GM21367 (cell line): ENCODE measurements at regions not wholly inside any gene's neighbourhood (a gene's known extent, or its start where the extent isn't known, plus 50 kb on each side); places are given as distances from the start of the nearest gene placed in this dataset.

ENCODE experiments used
- ATAC-seq: cut with Tn5 transposase; IDR thresholded peaks from one replicate; pipeline ENCODE4 v1.9.1; 2021; ENCODE audit not compliant: unreplicated experiment

GRCh38 chr13:77425705-77426104 is 98.8 kb upstream of the MYCBP2 start:
- no peak for ATAC-seq

GRCh38 chr13:77423296-77423695 is 96.4 kb upstream of the MYCBP2 start:
- ATAC-seq = no peak

GRCh38 chr13:77422724-77423123 is 95.8 kb upstream of the MYCBP2 start:
- no peak for ATAC-seq

- no peak for ATAC-seq
Measured at GRCh38 chr13:77417897-77418296, 91.0 kb upstream of the MYCBP2 start.

GRCh38 chr13:77416666-77417212 is 89.8 kb upstream of the MYCBP2 start:
- ATAC-seq = no peak

- peak; percentile 92 for ATAC-seq
Measured at GRCh38 chr13:77415253-77416071, 88.6 kb upstream of the MYCBP2 start.

- no peak for ATAC-seq
Measured at GRCh38 chr13:77412860-77413259, 86.0 kb upstream of the MYCBP2 start.

- ATAC-seq = no peak
Measured at GRCh38 chr13:77412116-77412635, 85.3 kb upstream of the MYCBP2 start.

- ATAC-seq = no peak
Measured at GRCh38 chr13:77409412-77409811, 82.5 kb upstream of the MYCBP2 start.

GRCh38 chr13:77406644-77407440 is 79.9 kb upstream of the MYCBP2 start:
- no peak for ATAC-seq

GRCh38 chr13:77398825-77399620 is 72.1 kb upstream of the MYCBP2 start:
- no peak for ATAC-seq

- no peak for ATAC-seq
Measured at GRCh38 chr13:77397636-77398035, 70.7 kb upstream of the MYCBP2 start.

- no peak for ATAC-seq
Measured at GRCh38 chr13:77391475-77391874, 64.6 kb upstream of the MYCBP2 start.

GRCh38 chr13:77390391-77390790 is 63.5 kb upstream of the MYCBP2 start:
- no peak for ATAC-seq

- peak; percentile 40 for ATAC-seq
Measured at GRCh38 chr13:77389625-77390000, 62.7 kb upstream of the MYCBP2 start.

- no peak for ATAC-seq
Measured at GRCh38 chr13:77388944-77389624, 62.2 kb upstream of the MYCBP2 start.

- ATAC-seq = no peak
Measured at GRCh38 chr13:77387607-77388200, 60.8 kb upstream of the MYCBP2 start.

GRCh38 chr13:77386880-77387606 is 60.1 kb upstream of the MYCBP2 start:
- ATAC-seq = peak; percentile 59

GRCh38 chr13:77386046-77386445 is 59.2 kb upstream of the MYCBP2 start:
- no peak for ATAC-seq
